ENCODE measurements at regions not wholly inside any gene's neighbourhood (a gene's known extent, or its start where the extent isn't known, plus 50 kb on each side); places are given as distances from the start of the nearest gene placed in this dataset.

DNA sequence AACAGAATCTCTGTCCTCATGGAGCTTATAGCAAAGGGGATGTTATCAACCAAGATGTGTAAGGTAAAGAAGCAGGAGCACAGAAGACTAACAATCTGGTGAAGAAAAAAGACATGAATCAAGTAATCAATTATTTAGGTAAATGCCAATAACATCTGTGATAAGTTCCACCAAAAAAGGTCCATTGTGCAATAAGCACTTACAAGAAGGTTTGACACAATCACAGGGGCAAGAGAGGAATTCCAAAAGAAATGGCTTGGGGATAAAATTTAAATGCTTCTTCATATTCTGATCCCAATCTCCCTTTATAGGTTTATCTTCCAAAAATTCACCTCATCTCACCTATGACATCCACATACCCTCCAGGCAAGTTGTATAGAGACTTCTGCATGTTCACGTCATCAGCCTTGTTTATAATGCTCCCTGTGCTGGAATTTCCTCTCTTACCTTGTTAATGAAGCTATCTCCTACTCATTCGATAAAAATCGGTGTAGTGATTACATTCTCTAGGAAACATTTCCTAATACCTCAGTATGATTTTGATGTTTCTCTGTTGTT, 53.6 kb upstream of the DPT start:
- no peak for DNase-seq
- intact Hi-C loops (cut with DNase I), result no loop called here

DNA sequence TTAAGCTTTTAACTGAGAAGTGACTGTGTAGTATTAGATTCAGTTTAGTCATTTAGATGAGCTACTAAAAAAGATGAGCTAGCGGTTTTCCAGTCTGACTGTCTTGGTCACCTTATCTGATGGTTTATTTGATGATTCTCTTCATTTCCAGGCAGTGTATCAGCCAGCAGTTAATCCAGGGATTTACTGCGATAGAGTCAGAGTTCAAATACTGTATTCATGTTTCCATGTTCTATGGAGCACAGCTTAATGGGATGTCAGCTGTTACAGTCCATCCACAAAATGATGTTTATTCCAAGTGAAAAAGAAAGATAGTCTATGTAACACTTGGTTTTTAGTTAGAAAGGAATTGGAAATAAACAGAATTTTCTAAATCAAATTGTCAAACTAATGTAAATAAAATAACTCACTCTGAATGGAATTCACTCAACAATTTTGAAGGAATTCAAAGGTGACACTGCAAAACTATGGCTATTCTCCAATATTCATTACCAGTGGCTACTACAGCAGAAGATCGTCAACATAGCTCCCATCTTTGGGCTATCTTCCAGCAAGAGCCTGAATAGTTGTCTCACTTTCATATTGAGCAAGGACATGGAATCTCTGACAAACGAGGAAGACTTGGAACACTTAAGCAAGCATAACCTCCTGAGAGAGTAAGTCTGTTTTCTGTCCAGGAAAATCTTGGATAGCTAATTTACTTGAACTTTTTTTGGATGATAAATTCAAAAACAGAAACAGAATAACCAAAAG, 54.6 kb upstream of the DPT start:
- intact Hi-C loops (cut with DNase I), result no loop called here
- DNase-seq, result no peak

DNA sequence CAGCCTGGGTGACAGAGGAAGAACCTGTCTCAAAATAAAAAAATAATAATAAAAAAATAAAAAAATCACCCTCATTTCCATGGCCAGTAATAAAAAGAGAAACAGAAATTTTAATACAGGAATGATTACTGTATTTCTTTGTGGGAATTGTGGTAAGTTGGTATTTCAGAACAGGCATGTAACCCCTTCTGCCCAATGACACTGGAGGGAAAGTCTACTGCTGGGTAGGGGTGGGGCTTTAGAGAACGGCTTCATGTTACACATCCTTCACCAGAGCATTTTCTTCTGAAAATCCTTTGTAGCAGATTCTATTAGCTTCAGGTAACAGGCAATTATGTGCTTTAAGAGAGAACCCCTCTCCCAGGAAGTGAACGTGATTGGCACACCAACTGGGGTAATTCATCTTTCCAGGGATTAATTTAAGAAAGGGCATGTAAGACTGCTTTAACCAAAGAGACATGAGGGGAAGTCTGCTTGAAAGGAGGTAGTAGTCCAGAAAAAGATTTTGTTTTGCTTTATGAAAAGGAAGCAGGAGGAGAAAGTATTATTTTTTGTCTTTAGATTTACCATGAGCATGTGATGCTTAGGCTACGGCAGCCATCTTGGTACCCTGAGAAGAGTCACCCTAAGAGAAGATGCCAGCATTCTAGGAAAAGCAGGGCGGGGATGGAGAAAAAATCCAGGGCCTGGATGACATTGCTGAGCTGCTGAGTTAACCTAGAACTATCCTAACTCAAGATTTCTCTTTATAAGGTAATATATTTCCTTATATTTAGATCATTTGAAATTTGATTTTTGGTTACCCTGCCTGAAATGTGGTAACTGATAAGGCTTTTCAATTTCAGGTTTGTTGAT, 57.7 kb upstream of the DPT start:
- DNase-seq, result no peak
- intact Hi-C loops (cut with DNase I), result no loop called here

DNA sequence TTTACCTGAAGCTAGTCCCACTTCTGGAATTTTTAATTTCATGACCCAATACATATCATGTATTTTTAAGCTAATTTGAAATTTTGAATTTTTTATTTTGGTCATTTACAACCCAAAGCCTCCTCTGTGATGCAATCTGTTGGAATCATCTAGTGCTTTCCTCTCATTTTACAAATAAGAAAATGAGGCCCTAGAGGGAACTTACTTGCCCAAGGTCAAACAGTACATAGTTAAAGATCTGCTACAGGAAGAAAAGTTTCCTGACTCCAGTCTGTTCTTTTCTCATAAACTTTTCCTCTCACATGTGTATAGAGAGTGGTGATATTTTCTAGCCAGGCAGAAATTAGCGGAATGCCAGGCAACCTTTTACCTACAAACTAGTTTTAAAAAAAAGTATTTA, 59.3 kb upstream of the DPT start:
- no peak for DNase-seq
- intact Hi-C loops (cut with DNase I), result no loop called here

DNA sequence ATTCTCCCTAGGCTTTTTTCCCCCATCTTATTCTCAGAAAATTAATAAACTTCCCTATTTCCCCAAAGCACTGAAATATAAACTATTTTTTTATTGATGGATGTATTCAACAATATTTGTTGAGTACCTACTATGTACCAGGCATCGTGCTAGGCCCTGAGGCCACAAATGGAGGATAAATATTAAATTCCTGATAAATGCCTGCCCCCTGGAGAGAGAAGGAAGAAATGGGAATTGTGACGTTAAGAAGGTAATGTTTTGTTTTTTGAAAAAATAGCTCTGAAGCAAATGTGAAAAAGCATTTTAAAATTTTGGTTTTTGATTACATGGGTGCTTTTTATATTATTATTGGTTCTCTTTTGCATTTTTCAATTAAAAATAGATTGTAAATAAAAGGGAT, 60.5 kb upstream of the DPT start:
- DNase-seq, result no peak
- intact Hi-C loops (cut with DNase I), result no loop called here

DNA sequence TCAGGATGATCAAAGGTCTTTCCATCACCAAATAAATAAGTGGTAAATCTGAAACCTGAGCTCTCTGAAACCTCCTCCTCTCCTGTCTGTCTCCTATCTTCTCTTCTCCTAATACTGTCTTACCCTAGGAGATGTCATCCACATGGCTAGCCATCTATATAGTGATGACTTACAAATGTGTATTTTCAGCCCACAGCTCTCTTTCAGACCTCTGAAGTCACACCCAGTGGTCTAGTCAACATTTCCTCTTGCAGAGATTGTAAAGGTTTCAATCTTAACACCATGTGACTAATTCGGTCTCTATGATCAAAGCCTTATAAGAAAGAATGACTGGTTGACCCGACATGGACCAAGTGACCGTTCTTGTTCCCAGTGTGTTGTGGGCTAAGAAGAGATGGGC, 63.1 kb upstream of the DPT start:
- intact Hi-C loops (cut with DNase I), result no loop called here

DNA sequence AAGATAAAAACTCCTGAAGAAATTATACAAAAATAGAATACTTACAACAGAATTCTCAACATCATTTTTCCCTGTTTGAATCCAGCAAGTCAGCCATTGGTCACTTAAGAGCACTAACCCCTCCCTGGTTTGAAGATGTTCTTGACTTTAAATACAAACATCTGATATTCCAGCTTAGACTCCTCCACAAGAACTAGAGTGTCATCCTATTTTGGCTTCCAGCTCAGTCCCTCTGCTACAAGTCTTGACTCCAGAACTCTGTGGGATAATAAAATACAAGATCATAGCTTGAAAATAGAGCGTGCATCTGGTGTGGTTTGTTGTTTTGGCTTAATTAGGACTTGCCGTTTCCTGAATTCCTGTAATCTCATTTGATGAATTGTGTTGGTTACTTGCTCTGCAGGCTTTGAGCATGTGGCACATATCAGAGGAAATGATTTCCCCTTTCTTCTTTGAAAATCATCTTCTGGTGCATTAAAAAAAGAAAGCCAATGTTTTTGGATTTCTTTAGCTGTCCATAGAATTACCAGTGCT, 63.7 kb upstream of the DPT start:
- intact Hi-C loops (cut with DNase I), result no loop called here
- DNase-seq, result no peak

More for the DNA sequence above, 63.1 kb upstream of the DPT start:
- DNase-seq, result no peak

DNA sequence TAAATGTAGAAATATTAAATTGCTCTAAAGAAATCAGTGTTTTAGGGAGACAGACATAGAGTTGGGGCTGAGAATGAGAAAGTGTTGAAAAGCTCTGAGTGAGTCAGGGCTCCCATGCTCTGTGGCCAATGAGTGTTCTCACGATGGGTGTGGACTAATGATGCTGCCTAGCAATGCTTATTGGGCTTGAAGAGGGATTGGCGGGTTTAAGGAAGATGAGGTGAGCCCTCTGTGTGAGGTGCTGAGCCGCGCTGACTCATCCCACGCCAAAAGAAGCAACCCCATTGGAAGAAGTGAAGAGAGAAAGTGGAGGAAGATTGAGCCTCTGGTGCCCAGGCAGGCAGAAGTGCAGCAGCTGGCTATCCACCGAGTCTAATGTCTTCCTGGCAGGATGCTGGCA, 65.1 kb upstream of the DPT start:
- DNase-seq, result no peak
- intact Hi-C loops (cut with DNase I), result no loop called here

DNA sequence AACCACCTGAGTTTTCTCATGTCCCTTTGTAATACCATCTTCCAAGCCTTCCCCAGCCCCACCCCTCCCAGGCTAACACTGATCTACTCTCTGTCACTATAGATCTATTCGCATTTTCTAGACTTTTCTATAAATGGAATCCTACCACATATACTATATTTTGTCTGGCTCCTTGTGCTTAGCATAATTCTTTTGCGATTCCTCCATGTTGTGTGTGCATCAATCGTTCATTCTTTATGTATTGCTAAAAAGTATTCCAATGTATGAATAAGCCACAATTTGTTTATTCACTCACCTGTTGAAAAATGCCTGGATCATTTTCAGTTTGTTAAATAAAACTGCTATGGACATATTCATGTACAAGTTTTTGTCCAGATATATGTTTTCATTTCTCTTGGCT, 66.7 kb upstream of the DPT start:
- intact Hi-C loops (cut with DNase I), result no loop called here
- DNase-seq, result no peak

DNA sequence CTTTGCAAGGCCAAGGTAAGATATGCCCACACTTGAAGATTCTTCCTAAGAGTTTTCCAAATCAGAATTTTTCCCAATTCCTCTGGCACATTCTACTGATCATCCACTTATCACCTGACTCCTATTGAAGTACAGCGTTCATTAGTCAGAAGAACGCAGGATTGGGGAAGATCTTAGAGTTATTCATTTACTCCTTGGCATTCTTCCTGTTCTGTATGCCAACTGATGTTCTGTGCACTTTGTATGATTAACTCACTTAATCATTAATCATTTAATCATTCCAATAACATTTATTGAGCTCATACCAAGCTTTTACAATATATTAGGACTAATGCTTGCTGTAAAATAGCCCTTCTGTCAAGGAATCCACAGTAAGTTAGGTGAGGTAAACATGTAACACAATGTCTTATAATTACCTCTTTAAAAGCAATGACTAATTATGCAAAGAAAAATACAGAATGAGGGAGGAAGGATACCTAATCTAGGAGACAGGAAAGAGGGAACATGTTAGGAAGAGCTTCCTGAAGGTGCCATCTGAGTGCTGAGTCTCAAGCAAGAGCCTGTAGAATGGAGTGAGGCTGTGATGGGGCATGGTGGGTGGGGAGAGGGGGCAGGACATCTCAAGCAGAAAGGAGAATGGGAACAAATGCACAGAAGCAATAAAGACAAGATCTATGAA, 71.1 kb upstream of the DPT start:
- no peak for DNase-seq
- intact Hi-C loops (cut with DNase I), result no loop called here

DNA sequence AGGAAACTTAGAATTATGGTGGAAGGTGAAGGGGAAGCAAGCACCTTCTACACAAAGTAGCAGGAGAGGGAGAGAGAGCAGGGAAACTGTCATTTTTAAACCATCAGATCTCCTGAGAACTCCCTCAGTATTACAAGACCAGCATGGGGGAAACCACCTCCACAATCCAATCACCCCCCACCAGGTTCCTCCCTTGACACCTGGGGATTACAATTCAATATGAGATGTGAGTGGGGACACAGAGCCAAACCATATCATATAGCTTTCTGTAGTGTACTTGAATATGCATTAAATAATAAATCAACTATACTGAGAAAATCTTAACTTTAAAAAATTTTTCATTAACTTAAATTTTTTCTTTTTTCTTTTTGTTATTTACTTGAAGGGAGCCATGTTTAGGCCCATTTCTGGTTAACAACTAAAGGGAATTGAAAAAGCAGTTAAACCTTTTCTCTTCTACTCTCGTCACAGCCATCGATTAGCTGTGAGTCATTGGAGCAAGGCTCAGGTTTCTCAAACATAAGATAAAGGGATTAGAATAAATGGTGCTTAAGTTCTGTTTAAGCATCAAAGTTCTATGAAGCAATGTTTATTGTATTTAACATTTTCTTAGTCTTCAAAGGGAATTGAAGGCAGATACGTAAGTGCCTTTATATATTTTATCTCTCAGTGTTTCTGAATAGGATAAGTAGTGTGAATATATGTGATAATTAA, 72.2 kb upstream of the DPT start:
- no peak for DNase-seq
- intact Hi-C loops (cut with DNase I), result no loop called here

DNA sequence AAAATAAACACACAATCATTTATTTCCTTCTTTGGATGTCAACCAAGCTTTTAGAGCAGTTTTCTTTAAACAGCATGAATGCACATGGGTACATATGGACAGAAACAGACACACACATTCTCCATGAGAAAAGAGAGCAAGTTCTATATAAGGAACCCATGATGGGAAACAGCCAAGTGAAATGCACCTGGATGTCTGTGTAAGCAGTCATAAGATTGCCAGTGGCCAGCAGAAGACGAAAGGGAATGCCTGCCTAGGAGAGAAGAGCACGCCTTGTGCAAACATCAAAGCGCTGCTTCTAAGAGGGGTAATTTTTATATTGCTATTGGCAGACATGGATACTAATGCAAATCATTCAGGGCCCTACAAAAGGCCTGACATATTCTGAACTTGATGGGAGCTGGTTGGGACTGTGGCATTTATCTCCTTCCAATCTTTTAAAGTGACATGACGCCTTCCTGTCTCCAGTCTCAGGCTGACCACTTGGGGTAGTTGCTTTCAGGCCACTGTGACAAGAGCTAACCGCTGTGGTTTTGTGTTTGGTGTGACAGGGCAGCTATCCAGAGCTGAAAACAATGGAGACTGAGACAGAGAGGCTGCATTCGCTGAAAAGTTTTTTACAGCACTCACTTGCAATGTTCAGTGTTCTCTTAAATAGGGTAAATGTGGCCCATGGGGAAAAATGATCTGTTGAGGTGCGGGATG, 75.0 kb upstream of the DPT start:
- intact Hi-C loops (cut with DNase I), result no loop called here
- DNase-seq, result peak in 37 of 42 donors; percentile 9 to 72 (median 32)

DNA sequence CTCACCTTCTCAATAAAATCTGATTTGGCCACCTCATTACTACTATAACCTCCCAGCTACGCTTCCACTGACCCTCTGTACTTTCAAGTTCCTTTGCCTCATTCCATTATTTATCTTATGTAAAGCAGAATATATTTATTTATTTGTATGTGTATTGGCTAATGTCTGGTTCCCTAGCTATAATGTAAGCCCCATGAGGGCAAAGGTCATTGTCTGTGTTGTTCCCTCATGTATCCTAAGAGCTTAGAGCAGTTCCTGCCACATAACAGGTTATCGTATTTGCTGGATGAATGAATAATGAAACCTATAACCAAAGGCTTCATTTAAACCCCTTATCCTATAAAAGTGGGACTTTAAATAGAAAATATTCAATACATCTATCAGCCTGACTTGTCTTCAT, 77.9 kb upstream of the DPT start:
- intact Hi-C loops (cut with DNase I), result no loop called here
- no peak for DNase-seq

DNA sequence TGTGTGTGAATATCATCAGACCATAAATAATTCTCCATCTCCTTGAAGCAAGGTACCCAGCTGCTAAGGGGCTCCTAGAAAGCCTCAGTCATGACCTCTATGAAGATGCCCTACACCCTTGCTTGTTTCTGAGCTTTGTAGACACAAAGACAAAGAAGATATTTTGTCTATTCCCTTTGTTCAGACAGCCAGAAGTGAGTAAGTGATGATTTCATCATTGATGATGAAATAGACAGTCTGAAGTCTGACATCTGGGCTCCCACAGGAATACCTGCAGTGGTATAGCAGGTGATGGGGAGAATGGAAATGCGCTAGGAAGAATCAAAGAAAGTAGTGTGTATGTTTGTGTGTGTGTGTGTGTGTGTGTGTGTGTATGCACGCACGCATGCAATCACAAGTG, 82.2 kb upstream of the DPT start:
- intact Hi-C loops (cut with DNase I), result no loop called here

DNA sequence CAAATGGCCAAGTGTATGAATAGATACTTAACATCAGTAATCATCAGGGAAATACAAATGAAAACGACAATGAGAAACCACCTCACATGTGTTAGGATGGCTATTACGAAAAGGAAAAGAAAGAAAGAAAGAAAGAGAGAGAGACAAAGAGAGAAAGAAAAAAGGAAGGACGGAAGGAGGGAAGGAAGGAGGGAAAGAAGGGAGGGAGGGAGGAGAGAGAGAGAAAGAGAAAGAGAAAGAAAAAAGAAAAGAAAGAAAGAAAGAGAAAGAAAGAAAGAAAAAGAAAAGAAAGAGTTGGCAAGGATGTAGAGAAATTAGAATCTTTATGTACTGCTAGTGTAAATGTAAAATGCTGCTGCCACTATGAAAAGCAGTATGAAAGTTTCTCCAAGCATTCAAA, 90.7 kb upstream of the DPT start:
- no peak for DNase-seq
- intact Hi-C loops (cut with DNase I), result no loop called here

More for the DNA sequence above, 82.2 kb upstream of the DPT start:
- no peak for DNase-seq

DNA sequence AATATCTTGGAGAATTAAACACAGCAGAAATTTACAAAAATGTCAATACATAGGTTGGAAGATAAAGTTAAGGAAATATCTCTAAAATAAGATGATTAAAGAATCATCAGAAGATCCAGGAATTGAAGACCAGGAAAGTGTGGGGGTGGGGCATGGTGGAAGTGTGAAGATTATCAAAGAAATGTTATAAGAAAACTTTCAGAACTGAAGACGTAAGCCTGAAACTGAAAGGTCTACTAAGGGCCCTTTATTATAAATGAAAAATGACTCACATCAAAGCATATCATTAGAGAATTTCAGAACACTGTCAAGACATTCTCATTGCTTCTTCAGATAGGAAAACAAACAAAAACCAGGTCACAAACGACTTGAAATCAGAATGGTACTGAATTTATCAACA, 92.4 kb upstream of the DPT start:
- intact Hi-C loops (cut with DNase I), result no loop called here

DNA sequence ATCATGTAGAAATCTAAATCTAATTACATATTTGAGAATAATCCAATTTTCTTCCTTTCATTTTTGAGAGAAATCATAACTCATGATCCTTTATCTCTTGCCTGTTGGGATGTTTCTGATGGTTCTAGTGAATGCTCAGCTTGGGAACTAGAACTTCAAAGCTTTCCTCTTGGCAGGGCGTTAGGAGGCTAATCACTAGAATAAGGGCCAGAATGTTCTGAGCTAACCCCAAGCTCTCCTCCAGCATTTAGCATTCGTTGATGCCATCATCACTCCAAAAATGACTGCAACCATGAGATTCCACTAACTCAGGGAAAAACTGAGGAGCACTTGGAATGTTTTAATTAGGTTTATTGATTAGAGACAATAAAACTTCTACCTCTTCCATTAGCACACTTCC, 93.9 kb upstream of the DPT start:
- no peak for DNase-seq
- intact Hi-C loops (cut with DNase I), result no loop called here

More for the DNA sequence above, 92.4 kb upstream of the DPT start:
- DNase-seq, result no peak

DNA sequence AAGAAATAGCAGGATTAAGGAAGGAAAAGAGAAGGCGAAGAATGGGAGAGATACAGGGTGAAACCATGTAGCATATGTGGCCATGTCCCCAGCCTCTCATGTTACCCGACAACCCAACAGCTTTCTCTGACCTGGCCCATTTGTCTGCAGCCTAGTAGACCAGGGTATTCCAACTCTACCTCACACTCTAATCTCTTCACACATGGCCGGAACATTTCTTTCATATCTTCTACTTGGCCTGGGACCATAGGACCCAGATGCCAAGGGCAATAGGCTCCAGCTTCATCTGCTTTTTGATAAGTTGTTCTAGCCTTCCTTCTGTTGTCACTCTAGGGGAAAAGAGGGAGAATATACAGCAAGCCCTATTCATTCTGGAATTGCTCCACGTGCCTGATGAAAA, 95.0 kb upstream of the DPT start:
- no peak for DNase-seq
- intact Hi-C loops (cut with DNase I), result no loop called here

Data from head of caudate nucleus (tissue), 42 donors.